ENCODE measurements at regions not wholly inside any gene's neighbourhood (a gene's known extent, or its start where the extent isn't known, plus 50 kb on each side); places are given as distances from the start of the nearest gene placed in this dataset.

DNA sequence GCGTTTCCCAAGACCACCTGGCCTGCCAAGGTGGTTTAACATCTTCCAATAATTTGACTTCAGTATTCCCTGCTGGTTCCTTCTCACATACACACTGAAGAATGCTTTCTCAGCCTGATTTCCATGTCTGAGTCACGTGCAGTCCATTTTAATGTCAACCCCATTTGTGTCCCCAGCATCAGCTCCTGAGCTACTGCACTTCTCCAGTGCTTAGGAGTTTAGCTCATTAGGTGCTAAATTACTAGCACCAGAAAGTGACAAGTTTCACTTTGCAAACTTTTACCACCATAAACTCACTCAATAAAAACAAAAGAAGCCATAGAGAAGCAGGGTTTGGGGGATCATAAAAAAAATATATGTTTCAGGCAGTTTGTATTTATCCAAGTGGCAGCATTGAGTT is 279.3 kb upstream of the SORCS1 start:
- no peak overlapping the region for H3K4me3 ChIP-seq
- no peak for ATAC-seq
- ChIA-PET POLR2A (no interaction called here), CTCF (interaction anchor here (1.1 kb wide), 1 partner anchor 10 kb away, joined by 6 read pairs; no protein-coding TSS in a partner anchor)
- H3K4me1 ChIP-seq = no peaks in the 10 kb centered on the region
- FAIRE-seq = no peak
- TF ChIP-seq ESRRA (IDR thresholded peaks at IDR 0.05; ENCODE audit: borderline replicate concordance, low read length) (no peak), NPAS2 (CRISPR knock-in tag; IDR thresholded peaks at IDR 0.05; ENCODE audit: borderline replicate concordance) (no peak), KDM5A (IDR thresholded peaks at IDR 0.05) (no peak)
- H3K9me3 ChIP-seq = 0 out of 3 replicates have a peak, but pooled peaks cover 3% of the 10 kb centered on the region
- H3K27ac ChIP-seq = no peak overlapping the region
- DNase-seq (ENCODE audit: low read depth in 1 of 2, low spot score in 1 of 2) = no peak
- H3K4me2 ChIP-seq = no peak overlapping the region
- WGBS (ENCODE audit: missing lambda C conversion rate) = 3% methylated on average over 2 of the region's 2 CpGs

DNA sequence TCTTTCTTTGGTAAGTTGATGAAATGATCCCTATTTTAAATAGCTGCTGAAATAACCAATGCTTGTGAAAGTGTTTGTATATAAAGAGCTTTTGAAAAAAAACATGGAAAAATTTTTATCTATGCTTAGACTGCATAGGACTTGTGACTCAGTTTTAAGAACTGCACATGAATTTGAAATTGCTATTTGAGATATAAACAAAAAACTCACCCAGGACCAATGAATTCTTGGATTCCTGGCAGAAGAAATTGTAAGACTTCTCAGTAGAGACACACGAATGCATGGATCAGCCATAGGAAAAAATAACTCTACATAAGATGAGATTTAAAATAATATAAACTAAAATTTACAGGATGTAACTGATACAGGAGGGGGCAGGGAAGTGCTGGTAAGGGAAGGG is 278.8 kb upstream of the SORCS1 start:
- CTCF ChIA-PET = interaction anchor here (1.1 kb wide), 1 partner anchor 9 kb away, joined by 6 read pairs; no protein-coding TSS in a partner anchor

GRCh38 chr10:107442035-107442505 is 277.6 kb upstream of the SORCS1 start:
- ATAC-seq = no peak
- ChIA-PET CTCF (no interaction called here), POLR2A (no interaction called here)
- H3K27ac ChIP-seq = no peak overlapping the region
- DNase-seq (ENCODE audit: low read depth in 1 of 2, low spot score in 1 of 2) = no peak
- no peak for TF ChIP-seq JUN (IDR thresholded peaks at IDR 0.05)
- TF ChIP-seq POLR2A (IDR thresholded peaks at IDR 0.05; ENCODE audit: low read length) = no peak
- TF ChIP-seq HES2 (IDR thresholded peaks at IDR 0.05) = no peak
- no peak for TF ChIP-seq ESRRA (IDR thresholded peaks at IDR 0.05; ENCODE audit: borderline replicate concordance, low read length)
- TF ChIP-seq PHF8 (IDR thresholded peaks at IDR 0.05; ENCODE audit: borderline replicate concordance, low read depth) = no peak
- TF ChIP-seq HOXB13 (CRISPR knock-in tag; IDR thresholded peaks at IDR 0.05; ENCODE audit: low read depth) = no peak
- TF ChIP-seq NPAS2 (CRISPR knock-in tag; IDR thresholded peaks at IDR 0.05; ENCODE audit: borderline replicate concordance) = no peak
- WGBS (ENCODE audit: missing lambda C conversion rate) = 0% methylated on average over 5 of the region's 5 CpGs
- H3K4me3 ChIP-seq = no peak overlapping the region
- no peak overlapping the region for H3K4me2 ChIP-seq
- FAIRE-seq = no peak
- no peaks in the 10 kb centered on the region for H3K4me1 ChIP-seq
- H3K9me3 ChIP-seq = 0 out of 3 replicates have a peak, but pooled peaks cover 4% of the 10 kb centered on the region

More for the DNA sequence above, 278.8 kb upstream of the SORCS1 start:
- H3K9me3 ChIP-seq = 0 out of 3 replicates have a peak, but pooled peaks cover 3% of the 10 kb centered on the region
- ATAC-seq (no peak), FAIRE-seq (no peak), DNase-seq (ENCODE audit: low read depth in 1 of 2, low spot score in 1 of 2) (no peak)
- H3K4me2 ChIP-seq = no peak overlapping the region
- no peak overlapping the region for H3K4me3 ChIP-seq
- no peak overlapping the region for H3K27ac ChIP-seq
- no peaks in the 10 kb centered on the region for H3K4me1 ChIP-seq
- POLR2A ChIA-PET = no interaction called here
- TF ChIP-seq FOSL2 (IDR thresholded peaks at IDR 0.05) (no peak), FOSL2 (CRISPR knock-in tag; IDR thresholded peaks at IDR 0.05) (no peak), MYC (IDR thresholded peaks at IDR 0.05; ENCODE audit: borderline replicate concordance, low read length) (no peak), HDAC2 (IDR thresholded peaks at IDR 0.05) (no peak), CEBPB (IDR thresholded peaks at IDR 0.05) (no peak), KDM5A (IDR thresholded peaks at IDR 0.05) (no peak), E2F6 (IDR thresholded peaks at IDR 0.05; ENCODE audit: borderline replicate concordance, low read depth) (no peak), TFCP2L1 (CRISPR knock-in tag; IDR thresholded peaks at IDR 0.05) (no peak), ZSCAN20 (CRISPR knock-in tag; IDR thresholded peaks at IDR 0.05) (no peak)
- TF ChIP-seq, protein P1, sequence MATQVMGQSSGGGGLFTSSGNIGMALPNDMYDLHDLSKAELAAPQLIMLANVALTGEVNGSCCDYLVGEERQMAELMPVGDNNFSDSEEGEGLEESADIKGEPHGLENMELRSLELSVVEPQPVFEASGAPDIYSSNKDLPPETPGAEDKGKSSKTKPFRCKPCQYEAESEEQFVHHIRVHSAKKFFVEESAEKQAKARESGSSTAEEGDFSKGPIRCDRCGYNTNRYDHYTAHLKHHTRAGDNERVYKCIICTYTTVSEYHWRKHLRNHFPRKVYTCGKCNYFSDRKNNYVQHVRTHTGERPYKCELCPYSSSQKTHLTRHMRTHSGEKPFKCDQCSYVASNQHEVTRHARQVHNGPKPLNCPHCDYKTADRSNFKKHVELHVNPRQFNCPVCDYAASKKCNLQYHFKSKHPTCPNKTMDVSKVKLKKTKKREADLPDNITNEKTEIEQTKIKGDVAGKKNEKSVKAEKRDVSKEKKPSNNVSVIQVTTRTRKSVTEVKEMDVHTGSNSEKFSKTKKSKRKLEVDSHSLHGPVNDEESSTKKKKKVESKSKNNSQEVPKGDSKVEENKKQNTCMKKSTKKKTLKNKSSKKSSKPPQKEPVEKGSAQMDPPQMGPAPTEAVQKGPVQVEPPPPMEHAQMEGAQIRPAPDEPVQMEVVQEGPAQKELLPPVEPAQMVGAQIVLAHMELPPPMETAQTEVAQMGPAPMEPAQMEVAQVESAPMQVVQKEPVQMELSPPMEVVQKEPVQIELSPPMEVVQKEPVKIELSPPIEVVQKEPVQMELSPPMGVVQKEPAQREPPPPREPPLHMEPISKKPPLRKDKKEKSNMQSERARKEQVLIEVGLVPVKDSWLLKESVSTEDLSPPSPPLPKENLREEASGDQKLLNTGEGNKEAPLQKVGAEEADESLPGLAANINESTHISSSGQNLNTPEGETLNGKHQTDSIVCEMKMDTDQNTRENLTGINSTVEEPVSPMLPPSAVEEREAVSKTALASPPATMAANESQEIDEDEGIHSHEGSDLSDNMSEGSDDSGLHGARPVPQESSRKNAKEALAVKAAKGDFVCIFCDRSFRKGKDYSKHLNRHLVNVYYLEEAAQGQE (IDR thresholded peaks at IDR 0.05) = no peak
- WGBS (ENCODE audit: missing lambda C conversion rate) = 0% methylated on average over 1 of the region's 1 CpG
